ENCODE measurements at regions not wholly inside any gene's neighbourhood (a gene's known extent, or its start where the extent isn't known, plus 50 kb on each side); places are given as distances from the start of the nearest gene placed in this dataset.

GRCh38 chr14:38593476-38593875, 337.6 kb upstream of the CLEC14A start:
- H3K9ac ChIP-seq: no peak overlapping the region
- no peak overlapping the region for H3K4me2 ChIP-seq (ENCODE audit: unreplicated experiment)
- H3K27me3 ChIP-seq (replicated peaks; ENCODE audit: insufficient read depth): no peaks in the 10 kb centered on the region
- H3K9me2 ChIP-seq (ENCODE audit: insufficient read depth): no peaks in the 10 kb centered on the region
- H2AFZ ChIP-seq: peak overlapping the region; percentile 68
- H4K20me1 ChIP-seq (ENCODE audit: insufficient read depth): no peaks in the 10 kb centered on the region
- no peak overlapping the region for H3K4me3 ChIP-seq
- 41 to 47% methylated on average over 4 of the region's 4 CpGs for WGBS, 2 experiments (ENCODE audit: low coverage in 1 of 2, low lambda C conversion rate in 2 of 2, missing lambda C conversion rate in 2 of 2)
- no peak for DNase-seq
- no peaks in the 10 kb centered on the region for H3F3A ChIP-seq (ENCODE audit: insufficient read depth)
- H3K36me3 ChIP-seq (ENCODE audit: low read depth): no peaks in the 10 kb centered on the region
- no peaks in the 10 kb centered on the region for H3K9me3 ChIP-seq (ENCODE audit: low read depth)
- TF ChIP-seq EZH2 (IDR thresholded peaks at IDR 0.05; ENCODE audit: insufficient read depth, poor library complexity, severe bottlenecking) (no peak), EZH2phosphoT487 (IDR thresholded peaks at IDR 0.05; ENCODE audit: insufficient read depth, low read depth) (no peak)
- H3K27ac ChIP-seq: no peak overlapping the region
- in situ Hi-C loops (cut with MboI): loop anchor here (10.0 kb wide), 1 partner anchor 389 kb away; the partner anchor contains the start of gene SSTR1
- H3K4me1 ChIP-seq (ENCODE audit: insufficient read depth): peaks cover 12% of the 10 kb centered on the region
- no peaks in the 10 kb centered on the region for H3K79me2 ChIP-seq (ENCODE audit: insufficient read depth)

- Histone ChIP-seq H3K27ac (no peak overlapping the region), H3K9me3 (ENCODE audit: low read depth) (no peaks in the 10 kb centered on the region), H3K4me2 (ENCODE audit: unreplicated experiment) (no peak overlapping the region), H4K20me1 (ENCODE audit: insufficient read depth) (no peaks in the 10 kb centered on the region), H3K9me2 (ENCODE audit: insufficient read depth) (no peaks in the 10 kb centered on the region), H3F3A (ENCODE audit: insufficient read depth) (no peaks in the 10 kb centered on the region), H3K36me3 (ENCODE audit: low read depth) (no peaks in the 10 kb centered on the region), H3K79me2 (ENCODE audit: insufficient read depth) (no peaks in the 10 kb centered on the region), H3K4me3 (no peak overlapping the region), H3K4me1 (ENCODE audit: insufficient read depth) (peaks cover 12% of the 10 kb centered on the region), H2AFZ (peak overlapping the region; percentile 68), H3K9ac (no peak overlapping the region), H3K27me3 (replicated peaks; ENCODE audit: insufficient read depth) (no peaks in the 10 kb centered on the region)
- WGBS, 2 experiments (ENCODE audit: low coverage in 1 of 2, low lambda C conversion rate in 2 of 2, missing lambda C conversion rate in 2 of 2): 25 to 26% methylated on average over 8 of the region's 8 CpGs
- in situ Hi-C loops (cut with MboI): loop anchor here (10.0 kb wide), 1 partner anchor 388 kb away; the partner anchor contains the start of gene SSTR1
- TF ChIP-seq EZH2phosphoT487 (IDR thresholded peaks at IDR 0.05; ENCODE audit: insufficient read depth, low read depth) (no peak), EZH2 (IDR thresholded peaks at IDR 0.05; ENCODE audit: insufficient read depth, poor library complexity, severe bottlenecking) (no peak)
- peak; percentile 25 for DNase-seq
These were observed 337.0 kb upstream of the CLEC14A start for GRCh38 chr14:38592764-38593442.

DNA sequence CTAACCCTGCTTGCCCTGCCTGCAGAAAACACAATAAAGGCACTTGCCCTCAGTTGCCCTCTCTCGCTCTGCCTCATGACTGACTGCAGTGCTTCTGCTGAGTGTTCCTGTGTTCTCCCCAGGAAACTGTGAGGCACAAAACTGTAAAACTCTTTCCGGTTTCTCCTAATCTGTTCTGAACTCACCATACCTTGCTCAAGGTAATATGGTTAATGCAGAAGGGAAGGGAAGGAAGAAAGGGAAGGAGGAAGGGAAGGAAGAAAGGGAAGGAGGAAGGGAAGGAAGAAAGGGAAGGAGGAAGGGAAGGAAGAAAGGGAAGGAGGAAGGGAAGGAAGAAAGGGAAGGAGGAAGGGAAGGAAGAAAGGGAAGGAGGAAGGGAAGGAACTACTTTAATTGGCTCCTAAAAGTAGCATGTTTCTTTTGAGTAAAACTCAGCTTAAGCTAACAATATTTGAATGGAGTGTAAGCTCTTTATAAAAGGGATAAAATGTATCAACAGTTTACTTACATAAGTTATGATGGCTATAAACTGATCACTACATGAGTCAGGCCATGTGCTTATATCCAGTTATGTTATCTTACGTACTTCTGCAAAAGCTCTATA, 334.0 kb upstream of the CLEC14A start:
- H3K27ac ChIP-seq: no peak overlapping the region
- no peaks in the 10 kb centered on the region for H3K36me3 ChIP-seq (ENCODE audit: low read depth)
- H3K4me3 ChIP-seq: no peak overlapping the region
- H2AFZ ChIP-seq: no peak overlapping the region
- H3K9ac ChIP-seq: no peak overlapping the region
- no peak overlapping the region for H3K4me2 ChIP-seq (ENCODE audit: unreplicated experiment)
- 86 to 87% methylated on average over 3 of the region's 3 CpGs for WGBS, 2 experiments (ENCODE audit: low coverage in 1 of 2, low lambda C conversion rate in 2 of 2, missing lambda C conversion rate in 2 of 2)
- TF ChIP-seq EZH2phosphoT487 (IDR thresholded peaks at IDR 0.05; ENCODE audit: insufficient read depth, low read depth): no peak
- TF ChIP-seq EZH2 (IDR thresholded peaks at IDR 0.05; ENCODE audit: insufficient read depth, poor library complexity, severe bottlenecking): no peak
- no peaks in the 10 kb centered on the region for H4K20me1 ChIP-seq (ENCODE audit: insufficient read depth)
- H3K9me2 ChIP-seq (ENCODE audit: insufficient read depth): no peaks in the 10 kb centered on the region
- DNase-seq: no peak
- H3K4me1 ChIP-seq (ENCODE audit: insufficient read depth): peaks cover 12% of the 10 kb centered on the region
- H3F3A ChIP-seq (ENCODE audit: insufficient read depth): no peaks in the 10 kb centered on the region
- in situ Hi-C loops (cut with MboI): loop anchor here (10.0 kb wide), 1 partner anchor 385 kb away; the partner anchor contains the start of gene SSTR1
- H3K79me2 ChIP-seq (ENCODE audit: insufficient read depth): no peaks in the 10 kb centered on the region
- H3K27me3 ChIP-seq (replicated peaks; ENCODE audit: insufficient read depth): no peaks in the 10 kb centered on the region
- H3K9me3 ChIP-seq (ENCODE audit: low read depth): no peaks in the 10 kb centered on the region

- 92 to 97% methylated on average over 1 of the region's 1 CpG for WGBS, 2 experiments (ENCODE audit: low coverage in 1 of 2, low lambda C conversion rate in 2 of 2, missing lambda C conversion rate in 2 of 2)
- in situ Hi-C loops (cut with MboI): no loop called here
- Histone ChIP-seq H3K4me2 (ENCODE audit: unreplicated experiment) (no peak overlapping the region), H4K20me1 (ENCODE audit: insufficient read depth) (no peaks in the 10 kb centered on the region), H3K4me3 (no peak overlapping the region), H3K79me2 (ENCODE audit: insufficient read depth) (no peaks in the 10 kb centered on the region), H3K4me1 (ENCODE audit: insufficient read depth) (peaks cover 8% of the 10 kb centered on the region; the same call in 1 of the 2 replicates), H3K9me3 (ENCODE audit: low read depth) (no peaks in the 10 kb centered on the region), H3K36me3 (ENCODE audit: low read depth) (no peaks in the 10 kb centered on the region), H3K27ac (no peak overlapping the region), H2AFZ (no peak overlapping the region), H3K27me3 (replicated peaks; ENCODE audit: insufficient read depth) (no peaks in the 10 kb centered on the region), H3K9ac (no peak overlapping the region), H3K9me2 (ENCODE audit: insufficient read depth) (no peaks in the 10 kb centered on the region), H3F3A (ENCODE audit: insufficient read depth) (no peaks in the 10 kb centered on the region; the same call in 1 of the 2 replicates)
- DNase-seq: no peak
- TF ChIP-seq EZH2phosphoT487 (IDR thresholded peaks at IDR 0.05; ENCODE audit: insufficient read depth, low read depth) (no peak), EZH2 (IDR thresholded peaks at IDR 0.05; ENCODE audit: insufficient read depth, poor library complexity, severe bottlenecking) (no peak)
These were observed 327.6 kb upstream of the CLEC14A start for GRCh38 chr14:38583471-38583870.

All from GM23248 (cell line).